NCI-H1694 treated with DMSO at 0.1 percent for 48 hours (cell line): ENCODE measurements at regions not wholly inside any gene's neighbourhood (a gene's known extent, or its start where the extent isn't known, plus 50 kb on each side); places are given as distances from the start of the nearest gene placed in this dataset.

Source experiments
- DNase-seq: peaks from one replicate; lab custom pipeline; 2025; lab: John Stamatoyannopoulos, UW

DNA sequence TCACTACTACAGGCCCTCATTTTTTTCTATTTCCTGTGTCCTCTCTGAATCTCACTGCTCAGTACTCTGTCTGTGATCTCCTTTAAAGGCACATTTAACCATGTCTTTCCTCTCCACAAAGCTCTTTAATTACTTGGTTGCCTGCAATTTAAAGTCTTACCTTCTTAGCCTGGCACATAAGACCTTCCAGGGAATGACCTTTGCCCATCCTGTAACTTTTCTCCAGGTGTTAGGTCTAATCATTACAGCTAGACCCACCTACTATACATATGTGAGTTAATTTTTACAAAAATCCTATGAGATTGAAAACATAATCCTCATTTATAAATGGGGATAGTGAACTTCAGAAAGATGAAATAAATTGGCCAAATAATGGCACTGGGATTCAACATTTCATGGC lies 244.1 kb upstream of the RHOBTB1 start:
- DNase-seq: no peak

DNA sequence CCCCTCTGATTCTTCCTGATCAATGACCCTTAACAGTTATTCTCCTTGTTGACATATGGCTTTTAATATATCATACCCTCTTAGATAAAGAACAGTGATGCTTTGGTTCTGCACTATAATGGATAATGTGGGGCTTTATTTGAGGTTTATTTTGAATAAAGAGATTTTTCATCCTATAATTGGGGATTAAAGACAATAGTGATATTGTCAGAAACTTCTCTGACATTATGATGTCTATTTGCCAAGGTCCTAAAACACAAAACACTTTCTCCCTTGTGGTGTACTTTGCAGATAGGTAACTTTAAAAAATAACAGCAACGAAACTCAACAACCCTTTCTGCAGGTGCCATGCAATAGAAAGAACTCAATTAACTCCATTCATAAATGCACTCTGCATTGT lies 243.6 kb upstream of the RHOBTB1 start:
- no peak for DNase-seq

DNA sequence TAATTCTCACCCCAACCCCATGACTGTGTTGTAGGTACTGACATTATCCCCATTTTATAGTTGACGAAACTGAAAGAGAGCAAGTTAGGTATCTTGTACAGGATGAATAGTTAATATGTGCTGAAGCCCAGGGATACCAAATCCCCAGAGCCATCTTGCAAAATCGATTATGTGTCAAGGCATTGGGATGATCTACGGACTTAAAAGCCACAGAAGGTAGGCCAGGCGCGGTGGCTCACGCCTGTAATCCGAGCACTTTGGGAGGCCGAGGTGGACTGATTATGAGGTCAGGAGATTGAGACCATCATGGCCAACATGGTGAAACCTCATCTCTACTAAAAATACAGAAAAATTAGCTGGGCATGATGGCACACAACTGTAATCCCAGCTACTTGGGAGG lies 242.4 kb upstream of the RHOBTB1 start:
- DNase-seq: no peak

DNA sequence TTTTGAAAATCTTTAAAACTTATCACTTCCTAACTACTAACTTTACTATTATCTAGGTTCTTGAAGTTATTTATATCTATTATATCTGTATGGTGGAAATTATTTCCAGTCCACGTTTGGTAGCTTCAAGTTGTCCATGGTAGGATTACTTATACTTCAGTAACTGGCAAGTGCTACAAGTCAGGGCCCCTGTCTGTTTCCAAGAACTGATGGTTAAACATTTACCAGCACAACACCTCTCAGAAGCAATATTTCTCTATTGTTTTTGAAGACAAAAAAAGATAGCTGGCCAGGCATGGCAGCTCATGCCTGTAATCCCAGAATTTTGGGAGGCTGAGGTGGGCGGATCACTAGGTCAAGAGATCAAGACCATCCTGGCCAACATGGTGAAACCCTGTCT lies 240.4 kb upstream of the RHOBTB1 start:
- DNase-seq: no peak

DNA sequence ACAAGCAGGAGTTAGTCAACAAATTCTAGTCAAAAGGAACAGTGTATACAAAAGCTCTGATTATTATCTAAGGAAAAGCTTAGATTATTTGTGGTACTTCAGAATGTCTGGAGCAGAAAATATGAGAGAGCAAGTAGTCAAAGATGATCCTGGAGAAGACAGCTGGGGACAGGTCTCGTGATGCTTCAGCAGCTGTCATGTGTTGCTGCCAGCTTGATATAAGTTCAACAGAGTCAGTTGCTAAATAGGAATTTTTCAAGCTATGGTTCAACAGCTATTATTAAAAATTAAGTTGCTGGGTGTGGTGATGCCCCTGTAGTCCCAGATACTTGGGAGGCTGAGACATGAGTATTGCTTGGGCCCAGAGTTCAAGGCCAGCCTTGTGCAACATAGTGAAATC lies 240.0 kb upstream of the RHOBTB1 start:
- no peak for DNase-seq

DNA sequence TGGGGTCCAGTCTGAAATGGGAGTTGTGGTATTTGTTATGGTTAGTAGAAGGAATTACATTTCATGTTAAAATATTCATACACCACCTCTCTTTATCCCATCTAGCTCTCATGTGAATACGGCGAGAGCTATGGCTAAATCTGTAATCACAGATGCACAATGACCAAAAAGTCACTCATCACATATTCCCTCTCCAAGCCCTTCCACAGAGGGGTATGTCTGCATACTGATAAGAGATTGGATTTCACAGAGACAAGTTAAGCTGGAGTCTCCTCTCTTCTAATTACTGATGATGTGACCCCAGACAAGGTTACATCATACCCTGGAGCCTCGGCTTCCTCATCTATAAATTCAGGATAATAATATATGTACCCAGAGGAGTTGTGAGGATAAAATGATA lies 237.8 kb upstream of the RHOBTB1 start:
- DNase-seq: no peak

DNA sequence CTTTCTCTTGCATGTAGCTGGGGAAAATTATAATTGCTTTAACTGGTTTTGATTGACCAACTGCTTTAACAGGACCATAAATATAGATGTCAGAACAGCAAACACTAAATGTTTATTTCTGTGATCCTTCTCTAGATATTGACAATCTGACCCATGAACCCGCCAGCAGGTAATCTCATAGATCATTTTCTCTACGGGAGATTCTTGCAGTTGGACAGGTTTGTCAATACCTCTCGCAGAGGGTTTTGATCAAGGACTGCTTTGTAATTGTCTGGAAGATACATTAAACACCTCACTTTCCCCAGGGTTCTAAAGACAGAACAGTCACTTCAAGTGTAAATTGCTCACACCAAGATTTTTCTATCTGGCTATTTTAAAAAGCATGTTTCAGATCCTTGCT lies 235.8 kb upstream of the RHOBTB1 start:
- DNase-seq: no peak

DNA sequence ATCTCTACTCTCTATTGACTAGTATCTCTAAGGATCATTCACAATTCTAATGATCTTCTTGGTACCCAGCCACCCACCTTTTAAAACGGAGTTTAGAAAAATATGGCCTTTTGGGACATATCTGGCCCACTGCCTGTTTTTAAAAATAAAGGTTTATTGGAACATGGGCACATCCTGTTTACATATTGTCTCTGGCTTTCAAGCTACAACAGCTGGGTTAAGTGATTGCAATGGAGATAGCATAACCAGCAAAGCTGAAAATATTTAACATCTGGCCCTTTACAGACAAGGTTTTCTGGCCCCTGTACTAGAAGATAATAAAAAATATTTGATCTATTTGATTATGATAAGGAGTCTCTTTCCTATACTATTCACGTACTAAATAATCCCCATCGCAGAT lies 232.4 kb upstream of the RHOBTB1 start:
- DNase-seq: no peak

DNA sequence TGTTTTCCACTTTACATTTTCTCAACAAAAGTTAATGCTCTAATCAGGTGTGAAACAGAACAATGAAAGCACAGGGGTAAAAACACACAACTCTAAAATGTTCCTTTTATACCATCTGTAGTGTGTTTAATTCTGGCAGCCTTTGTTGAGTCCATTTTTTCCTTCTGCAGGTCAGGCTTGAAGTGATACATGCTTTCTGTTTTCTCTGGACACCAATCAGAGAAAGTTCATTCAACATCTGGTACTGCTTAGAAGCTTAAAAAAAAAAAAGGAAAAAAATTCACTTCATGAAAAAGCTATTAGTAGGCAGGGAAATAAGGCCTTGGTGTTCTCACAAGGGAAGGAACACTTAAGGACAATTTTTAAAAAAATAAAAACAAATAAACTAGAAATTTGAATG lies 231.3 kb upstream of the RHOBTB1 start:
- DNase-seq: no peak

DNA sequence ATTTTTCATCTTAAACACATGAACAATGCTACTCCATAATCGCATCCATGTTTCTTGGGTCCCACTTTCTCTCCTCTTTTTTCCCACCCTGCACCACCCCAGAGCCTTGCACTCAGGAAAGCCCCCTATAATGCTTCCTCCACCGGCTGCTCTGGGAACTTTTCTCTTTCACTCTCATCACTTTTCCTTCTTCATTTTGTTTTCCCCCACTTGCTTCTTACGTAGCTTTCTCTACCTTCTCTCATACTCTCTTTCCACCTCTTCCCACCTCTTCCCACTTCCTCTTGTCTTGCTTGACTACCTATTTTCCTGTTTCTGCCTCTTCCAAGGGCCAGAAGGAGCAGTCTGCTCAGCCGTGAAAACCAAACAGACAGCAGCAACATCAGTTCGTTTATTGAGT lies 229.5 kb upstream of the RHOBTB1 start:
- DNase-seq: no peak

DNA sequence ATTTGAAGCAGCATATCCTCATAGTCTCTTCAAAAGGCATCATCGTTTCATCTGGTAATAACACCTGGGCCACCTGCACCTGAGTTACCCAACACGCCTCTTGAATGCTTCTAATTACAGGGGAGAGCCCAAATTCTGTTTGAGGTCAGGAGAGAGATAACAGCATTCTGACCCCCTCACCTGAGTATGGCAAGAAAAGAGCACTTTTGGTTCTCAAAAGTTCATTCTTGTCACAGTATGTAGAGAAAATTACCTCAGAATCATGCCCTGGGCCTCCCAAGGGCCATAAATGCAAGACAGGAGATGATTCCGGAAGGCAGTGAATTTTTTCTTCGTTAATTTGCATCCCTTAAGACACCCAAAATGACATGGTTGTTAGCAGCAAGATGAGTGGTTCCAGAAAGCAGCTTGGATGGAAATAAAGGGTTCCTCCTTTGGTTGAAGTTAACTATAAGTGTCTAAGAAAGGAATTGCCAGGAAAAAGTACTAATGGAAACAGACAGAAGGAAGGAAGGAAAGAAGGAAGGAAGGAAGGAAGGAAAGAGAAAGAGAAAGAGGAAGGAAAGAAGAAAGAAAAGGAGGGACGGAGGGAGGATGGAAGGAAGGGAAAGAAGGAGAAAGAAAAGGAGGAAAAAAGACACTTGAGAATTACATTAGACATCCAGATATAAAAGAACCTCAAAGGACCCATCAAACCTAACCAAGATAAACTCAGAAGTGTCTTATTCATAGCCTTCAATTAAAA lies 228.4 kb upstream of the RHOBTB1 start:
- DNase-seq: no peak

DNA sequence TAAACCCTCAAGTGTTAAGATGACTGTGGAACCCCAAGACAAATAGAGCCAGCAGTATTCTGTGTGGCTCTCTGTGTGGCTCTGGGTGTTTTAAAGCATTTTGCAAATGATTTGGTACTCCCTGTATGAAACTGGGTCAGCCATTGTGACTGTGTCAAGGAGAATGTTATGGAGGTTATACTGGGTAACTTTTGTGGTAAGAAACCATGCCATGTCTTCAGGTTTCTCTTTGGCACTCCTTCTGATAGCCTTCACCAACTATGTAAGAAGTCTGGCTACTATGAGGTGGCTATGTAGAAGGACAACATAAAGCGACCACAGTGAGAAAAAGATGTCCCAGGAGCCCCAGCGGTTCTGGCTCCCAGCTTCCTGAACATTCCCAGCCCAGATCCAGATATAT lies 226.6 kb upstream of the RHOBTB1 start:
- DNase-seq: no peak

DNA sequence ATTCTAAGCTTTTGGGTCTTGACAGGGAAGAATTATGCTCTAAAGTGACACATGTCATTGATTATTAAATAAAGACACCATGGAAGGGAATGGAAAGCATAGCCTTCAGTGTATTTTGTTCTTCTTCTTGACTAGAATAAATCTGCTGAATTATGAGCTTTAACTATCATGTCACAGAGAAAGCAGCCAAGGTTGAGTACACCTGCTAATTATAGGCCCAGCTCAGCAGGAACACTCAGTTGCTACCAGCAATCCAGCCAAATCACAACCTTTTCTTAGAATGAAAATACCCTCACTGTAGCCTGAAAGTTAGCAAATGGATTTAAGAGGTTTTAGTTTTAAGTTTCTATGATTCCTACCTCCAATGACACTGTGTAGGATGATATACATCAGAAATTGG lies 225.3 kb upstream of the RHOBTB1 start:
- no peak for DNase-seq

DNA sequence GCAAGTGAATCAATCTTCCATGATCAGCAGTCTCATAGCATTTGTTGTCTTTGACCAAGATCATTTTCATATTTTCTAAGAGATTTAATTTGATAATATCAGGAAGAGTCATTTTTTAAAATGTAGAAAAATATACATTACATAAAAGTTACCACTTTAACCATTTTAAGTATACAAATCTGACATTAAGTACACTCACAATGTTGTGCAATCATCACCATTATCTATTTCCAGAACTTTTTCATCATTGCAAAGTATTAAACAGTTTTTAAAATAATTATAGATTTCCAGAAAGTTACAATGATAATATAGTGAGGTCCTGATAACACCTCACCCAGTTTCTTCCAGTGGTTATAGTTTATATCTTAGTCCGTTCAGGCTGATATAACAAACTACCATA lies 222.5 kb upstream of the RHOBTB1 start:
- DNase-seq: no peak

DNA sequence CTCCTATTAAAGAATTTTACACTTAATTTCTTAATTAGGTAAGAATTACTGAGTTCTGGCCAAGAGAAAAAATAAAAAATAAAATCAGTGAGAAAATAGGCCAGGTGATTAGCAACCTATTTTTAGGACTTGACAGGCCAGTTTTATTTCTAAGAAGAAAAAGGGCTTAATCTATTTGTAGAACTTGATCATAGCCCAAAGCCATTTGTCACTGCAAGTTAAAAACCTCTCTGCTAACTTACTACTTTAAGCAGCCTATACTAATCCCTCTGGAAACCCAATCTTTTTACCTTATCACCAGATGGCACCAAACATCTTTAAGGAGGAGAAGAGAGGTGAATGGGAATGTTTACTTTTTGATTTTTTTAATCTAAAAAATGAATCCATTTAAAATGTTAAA lies 222.1 kb upstream of the RHOBTB1 start:
- DNase-seq: no peak

DNA sequence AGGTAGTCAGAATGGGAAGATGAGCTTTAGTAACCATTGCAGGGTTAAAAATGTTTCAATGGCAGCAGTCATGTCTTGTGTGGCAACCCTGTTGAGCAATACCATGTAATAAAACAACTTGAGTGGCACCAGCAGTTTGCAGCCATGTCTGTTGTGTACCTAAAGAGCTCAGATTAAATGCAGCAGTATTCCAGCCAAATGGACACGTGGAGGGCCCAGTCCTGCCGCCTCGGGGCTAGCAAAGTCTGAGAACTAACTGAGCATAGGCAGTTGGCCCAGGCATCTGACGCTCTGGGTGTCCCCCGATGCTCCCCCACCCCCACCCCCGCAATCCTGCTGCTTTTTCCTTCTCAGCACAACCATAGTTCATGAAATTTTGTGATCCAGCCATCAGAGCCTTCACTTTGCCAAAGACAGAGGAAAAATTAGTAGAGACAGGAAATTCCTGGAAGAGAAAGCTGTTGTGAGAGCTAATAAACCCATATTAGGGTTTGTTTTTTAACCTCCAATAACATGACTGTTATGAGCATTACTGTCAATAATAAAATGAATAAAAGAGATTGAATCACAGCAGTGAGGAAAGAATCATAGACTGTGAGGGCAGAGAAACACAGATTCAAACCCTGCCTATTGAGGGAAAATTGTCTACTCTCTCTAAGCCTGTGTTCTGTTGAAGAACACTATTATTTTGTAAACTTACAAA lies 220.6 kb upstream of the RHOBTB1 start:
- DNase-seq: no peak

DNA sequence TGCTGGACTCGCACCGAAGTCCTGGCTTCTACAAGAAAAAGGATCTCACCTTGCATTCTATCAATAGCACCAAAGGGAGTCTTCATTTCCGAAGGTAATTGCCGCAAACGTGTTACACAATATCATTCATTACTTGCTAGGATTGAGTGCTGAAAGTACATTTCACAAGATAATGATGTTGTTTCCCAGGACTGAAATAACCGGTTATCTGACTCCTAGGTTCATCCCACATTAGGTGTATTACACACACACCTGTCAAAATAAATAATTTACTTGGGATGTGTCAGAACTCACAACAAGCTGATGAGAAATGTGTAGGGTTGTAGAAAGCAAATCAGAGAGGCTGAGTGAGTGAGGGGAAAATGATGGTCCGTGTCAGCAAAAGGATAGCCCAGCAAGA lies 219.4 kb upstream of the RHOBTB1 start:
- DNase-seq: no peak

DNA sequence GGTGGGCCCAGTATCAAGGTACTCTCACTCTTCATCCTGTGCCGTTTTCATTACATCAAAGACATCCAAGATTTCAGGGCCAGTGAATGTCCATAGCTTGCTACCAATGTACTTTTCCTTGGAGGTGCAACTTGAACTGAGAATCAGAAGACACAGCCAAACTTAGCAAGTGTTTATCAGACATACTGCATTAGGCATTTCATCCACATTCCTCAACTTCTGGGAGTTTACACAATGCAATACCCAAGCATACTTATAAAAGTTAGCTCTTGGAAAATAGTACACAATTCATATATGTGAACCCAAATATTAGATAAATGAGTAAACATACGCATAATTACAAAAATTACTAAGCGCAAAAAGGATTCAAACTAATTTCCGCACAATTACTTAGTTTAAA lies 216.3 kb upstream of the RHOBTB1 start:
- no peak for DNase-seq

DNA sequence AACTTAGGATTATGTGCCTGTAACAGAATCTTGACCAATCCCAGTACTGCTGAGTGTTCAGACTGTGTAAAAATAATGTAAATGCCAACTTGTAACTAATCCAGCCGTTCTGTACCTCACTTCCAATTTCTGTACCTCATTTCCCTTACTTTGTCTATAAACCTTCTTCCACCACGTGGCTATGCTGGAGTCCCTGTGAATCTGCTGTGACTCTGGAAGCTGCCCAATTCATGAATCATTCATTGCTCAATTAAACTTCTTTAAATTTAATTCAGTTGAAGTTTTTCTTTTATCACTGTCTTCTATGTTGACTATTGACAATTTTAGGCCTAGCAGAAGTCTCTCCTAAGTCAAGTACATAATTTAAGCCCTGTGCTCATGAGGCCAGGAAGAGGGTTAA lies 215.3 kb upstream of the RHOBTB1 start:
- DNase-seq: no peak

DNA sequence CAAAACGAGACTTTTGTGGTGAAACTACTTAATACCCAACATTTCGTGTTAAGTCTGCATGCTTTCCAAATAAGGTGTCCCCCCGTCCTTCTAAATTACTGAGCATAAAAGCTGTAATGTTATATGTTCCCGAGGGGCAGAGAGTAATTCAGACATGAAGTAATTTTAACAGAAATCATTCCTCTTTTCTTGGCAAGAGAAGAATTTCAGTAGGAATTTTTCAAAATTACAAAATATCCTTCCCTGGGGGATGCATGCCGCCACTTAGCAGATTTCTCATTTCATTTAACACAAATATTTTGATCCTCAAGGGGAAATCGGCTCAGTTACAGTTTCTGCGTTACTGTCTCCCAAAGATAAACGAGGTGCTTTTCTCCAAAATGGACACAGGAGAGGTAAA lies 213.2 kb upstream of the RHOBTB1 start:
- DNase-seq: no peak

DNA sequence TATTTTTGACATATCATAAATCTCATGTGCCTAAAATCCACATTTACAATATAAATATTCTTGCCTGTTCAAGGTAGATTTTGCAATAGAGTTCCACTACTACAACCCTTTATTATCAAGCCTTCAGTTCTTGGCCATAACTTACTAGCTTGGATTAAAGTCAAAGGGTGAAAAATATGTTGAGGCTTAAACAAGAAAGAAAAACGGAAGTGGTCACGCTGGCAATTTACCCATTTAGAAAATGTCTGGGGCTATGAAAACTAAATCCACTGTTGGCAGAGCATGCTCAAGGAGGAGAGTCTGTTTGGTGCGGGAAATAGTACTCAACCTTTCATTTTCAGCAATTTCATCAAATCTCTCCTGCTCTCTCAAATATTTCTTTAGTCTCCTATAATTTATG lies 209.8 kb upstream of the RHOBTB1 start:
- DNase-seq: no peak

DNA sequence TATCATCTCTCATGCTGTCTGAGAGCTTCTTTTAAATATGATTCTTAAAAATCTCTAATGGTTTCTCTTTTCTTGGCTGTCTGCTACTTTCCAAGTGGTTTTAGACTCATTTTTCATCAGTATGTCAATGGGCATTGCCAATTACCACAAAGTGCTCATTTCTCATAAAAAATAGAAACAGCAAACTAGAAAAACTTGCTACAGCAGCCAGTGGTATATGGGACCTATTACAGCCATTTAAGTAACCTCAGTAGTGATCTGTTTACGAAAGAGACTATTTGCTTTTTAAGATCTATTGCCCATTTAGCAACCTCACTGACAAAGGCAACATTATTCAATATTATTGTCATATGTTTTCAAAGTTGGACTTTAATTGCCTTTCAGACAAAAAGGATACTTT lies 207.1 kb upstream of the RHOBTB1 start:
- no peak for DNase-seq

DNA sequence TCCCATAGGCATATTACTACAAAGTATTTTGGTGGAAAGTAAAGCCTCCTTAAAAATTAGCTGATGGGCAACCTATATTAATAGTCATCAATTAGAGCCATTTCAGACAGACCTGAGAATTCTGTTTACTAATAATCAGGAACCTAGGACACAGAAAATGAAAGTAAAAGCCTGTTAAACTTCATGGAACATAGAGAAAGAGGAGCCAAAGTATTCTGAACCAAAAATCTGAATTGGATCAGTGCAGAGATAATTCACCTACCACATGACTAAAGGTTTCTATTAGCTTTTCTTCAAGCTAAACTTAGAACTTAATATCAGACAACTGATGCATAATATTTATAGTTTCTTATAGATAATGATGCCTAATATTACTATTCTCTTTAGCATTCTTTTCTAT lies 204.5 kb upstream of the RHOBTB1 start:
- DNase-seq: no peak

DNA sequence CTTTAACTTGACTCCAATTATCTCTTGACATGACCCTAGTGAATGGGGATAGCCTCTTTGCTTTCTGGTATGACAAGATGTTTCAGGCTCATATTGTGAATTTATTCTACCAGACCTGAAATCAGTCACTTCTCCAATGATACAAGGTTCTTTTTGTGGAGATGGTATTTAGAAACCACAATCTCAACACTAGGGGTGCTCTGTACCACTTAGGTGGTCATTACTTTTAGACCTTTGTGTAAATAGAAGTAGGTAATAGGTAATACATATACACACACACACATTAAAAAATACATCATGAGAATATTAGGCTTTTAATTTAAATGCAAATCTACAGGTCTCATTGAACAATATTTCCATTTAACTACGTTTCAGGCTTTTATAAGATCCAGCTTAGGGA lies 199.0 kb upstream of the RHOBTB1 start:
- DNase-seq: no peak
